ENCODE measurements at regions not wholly inside any gene's neighbourhood (a gene's known extent, or its start where the extent isn't known, plus 50 kb on each side); places are given as distances from the start of the nearest gene placed in this dataset.
"Not testable (repeated sequence)": the region's sequence is repeated elsewhere in the genome, so short reads cannot be mapped to it uniquely, and the experiment has no call there.

- not testable (repeated sequence) for TF ChIP-seq CTCF, POLR2AphosphoS5, POLR2A (IDR thresholded peaks at IDR 0.05)
Observed at GRCh38 chr17:19474405-19474804, 59.2 kb upstream of the SLC47A1 start.
